ENCODE measurements at regions not wholly inside any gene's neighbourhood (a gene's known extent, or its start where the extent isn't known, plus 50 kb on each side); places are given as distances from the start of the nearest gene placed in this dataset.

DNA sequence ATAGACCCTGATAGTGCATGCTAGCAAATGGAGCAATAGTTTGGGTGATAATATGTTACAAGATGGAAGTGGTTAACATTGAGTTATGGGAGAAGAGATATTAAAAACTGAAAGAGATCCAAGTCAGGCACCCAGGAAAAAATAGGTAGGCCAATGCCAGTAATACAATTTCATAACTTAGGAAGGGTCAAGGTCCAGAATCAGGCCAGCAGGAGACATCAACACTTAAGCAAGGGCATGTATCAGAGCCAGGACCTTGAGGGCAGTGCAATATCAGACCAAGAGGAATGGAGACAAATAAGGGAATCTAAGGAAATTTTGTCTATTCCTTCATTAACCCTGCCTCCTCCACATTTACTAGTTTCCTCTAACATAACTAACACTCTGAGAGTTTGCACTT, 124.1 kb upstream of the NYAP2 start (continued):
- TF ChIP-seq GABPB1 (CRISPR knock-in tag; IDR thresholded peaks at IDR 0.05) (no peak), ZNF396 (CRISPR knock-in tag; IDR thresholded peaks at IDR 0.05; ENCODE audit: borderline replicate concordance) (no peak), MYBL2 (CRISPR knock-in tag; IDR thresholded peaks at IDR 0.05) (no peak)
- TF ChIP-seq, protein P1, sequence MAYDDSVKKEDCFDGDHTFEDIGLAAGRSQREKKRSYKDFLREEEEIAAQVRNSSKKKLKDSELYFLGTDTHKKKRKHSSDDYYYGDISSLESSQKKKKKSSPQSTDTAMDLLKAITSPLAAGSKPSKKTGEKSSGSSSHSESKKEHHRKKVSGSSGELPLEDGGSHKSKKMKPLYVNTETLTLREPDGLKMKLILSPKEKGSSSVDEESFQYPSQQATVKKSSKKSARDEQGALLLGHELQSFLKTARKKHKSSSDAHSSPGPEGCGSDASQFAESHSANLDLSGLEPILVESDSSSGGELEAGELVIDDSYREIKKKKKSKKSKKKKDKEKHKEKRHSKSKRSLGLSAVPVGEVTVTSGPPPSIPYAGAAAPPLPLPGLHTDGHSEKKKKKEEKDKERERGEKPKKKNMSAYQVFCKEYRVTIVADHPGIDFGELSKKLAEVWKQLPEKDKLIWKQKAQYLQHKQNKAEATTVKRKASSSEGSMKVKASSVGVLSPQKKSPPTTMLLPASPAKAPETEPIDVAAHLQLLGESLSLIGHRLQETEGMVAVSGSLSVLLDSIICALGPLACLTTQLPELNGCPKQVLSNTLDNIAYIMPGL (CRISPR knock-in tag; IDR thresholded peaks at IDR 0.05) = no peak
- TF ChIP-seq, protein P2, sequence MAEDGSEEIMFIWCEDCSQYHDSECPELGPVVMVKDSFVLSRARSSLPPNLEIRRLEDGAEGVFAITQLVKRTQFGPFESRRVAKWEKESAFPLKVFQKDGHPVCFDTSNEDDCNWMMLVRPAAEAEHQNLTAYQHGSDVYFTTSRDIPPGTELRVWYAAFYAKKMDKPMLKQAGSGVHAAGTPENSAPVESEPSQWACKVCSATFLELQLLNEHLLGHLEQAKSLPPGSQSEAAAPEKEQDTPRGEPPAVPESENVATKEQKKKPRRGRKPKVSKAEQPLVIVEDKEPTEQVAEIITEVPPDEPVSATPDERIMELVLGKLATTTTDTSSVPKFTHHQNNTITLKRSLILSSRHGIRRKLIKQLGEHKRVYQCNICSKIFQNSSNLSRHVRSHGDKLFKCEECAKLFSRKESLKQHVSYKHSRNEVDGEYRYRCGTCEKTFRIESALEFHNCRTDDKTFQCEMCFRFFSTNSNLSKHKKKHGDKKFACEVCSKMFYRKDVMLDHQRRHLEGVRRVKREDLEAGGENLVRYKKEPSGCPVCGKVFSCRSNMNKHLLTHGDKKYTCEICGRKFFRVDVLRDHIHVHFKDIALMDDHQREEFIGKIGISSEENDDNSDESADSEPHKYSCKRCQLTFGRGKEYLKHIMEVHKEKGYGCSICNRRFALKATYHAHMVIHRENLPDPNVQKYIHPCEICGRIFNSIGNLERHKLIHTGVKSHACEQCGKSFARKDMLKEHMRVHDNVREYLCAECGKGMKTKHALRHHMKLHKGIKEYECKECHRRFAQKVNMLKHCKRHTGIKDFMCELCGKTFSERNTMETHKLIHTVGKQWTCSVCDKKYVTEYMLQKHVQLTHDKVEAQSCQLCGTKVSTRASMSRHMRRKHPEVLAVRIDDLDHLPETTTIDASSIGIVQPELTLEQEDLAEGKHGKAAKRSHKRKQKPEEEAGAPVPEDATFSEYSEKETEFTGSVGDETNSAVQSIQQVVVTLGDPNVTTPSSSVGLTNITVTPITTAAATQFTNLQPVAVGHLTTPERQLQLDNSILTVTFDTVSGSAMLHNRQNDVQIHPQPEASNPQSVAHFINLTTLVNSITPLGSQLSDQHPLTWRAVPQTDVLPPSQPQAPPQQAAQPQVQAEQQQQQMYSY (CRISPR knock-in tag; IDR thresholded peaks at IDR 0.05) = no peak
- TF ChIP-seq, protein P3, sequence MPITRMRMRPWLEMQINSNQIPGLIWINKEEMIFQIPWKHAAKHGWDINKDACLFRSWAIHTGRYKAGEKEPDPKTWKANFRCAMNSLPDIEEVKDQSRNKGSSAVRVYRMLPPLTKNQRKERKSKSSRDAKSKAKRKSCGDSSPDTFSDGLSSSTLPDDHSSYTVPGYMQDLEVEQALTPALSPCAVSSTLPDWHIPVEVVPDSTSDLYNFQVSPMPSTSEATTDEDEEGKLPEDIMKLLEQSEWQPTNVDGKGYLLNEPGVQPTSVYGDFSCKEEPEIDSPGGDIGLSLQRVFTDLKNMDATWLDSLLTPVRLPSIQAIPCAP (CRISPR knock-in tag; IDR thresholded peaks at IDR 0.05) = no peak
- TF ChIP-seq, protein P4, sequence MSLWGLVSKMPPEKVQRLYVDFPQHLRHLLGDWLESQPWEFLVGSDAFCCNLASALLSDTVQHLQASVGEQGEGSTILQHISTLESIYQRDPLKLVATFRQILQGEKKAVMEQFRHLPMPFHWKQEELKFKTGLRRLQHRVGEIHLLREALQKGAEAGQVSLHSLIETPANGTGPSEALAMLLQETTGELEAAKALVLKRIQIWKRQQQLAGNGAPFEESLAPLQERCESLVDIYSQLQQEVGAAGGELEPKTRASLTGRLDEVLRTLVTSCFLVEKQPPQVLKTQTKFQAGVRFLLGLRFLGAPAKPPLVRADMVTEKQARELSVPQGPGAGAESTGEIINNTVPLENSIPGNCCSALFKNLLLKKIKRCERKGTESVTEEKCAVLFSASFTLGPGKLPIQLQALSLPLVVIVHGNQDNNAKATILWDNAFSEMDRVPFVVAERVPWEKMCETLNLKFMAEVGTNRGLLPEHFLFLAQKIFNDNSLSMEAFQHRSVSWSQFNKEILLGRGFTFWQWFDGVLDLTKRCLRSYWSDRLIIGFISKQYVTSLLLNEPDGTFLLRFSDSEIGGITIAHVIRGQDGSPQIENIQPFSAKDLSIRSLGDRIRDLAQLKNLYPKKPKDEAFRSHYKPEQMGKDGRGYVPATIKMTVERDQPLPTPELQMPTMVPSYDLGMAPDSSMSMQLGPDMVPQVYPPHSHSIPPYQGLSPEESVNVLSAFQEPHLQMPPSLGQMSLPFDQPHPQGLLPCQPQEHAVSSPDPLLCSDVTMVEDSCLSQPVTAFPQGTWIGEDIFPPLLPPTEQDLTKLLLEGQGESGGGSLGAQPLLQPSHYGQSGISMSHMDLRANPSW (CRISPR knock-in tag; conservative IDR thresholded peaks at IDR 0.05; ENCODE audit: low read depth) = no peak

DNA sequence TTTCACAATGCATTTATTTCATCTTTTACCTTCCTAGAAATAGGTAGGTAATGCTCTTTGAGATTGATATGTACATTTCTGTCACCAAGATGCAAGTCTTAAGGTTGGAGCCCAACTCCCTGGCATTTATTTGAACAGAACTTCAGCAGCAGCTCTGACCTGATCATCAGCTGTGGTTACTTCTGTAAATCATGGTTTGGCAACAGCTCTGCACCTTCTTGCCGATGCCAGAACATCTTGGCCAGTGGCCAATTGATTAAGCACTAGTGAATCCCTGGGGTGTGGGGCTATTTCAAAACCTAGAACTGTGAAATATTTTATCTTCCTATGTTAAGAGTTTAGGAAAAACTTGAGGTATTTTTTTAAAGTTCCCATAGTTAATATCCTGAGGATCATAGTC, 124.8 kb upstream of the NYAP2 start:
- Mint-ChIP-seq H3K9me3 (no peaks in the 10 kb centered on the region), H3K4me3 (no peak overlapping the region), H3K36me3 (no peaks in the 10 kb centered on the region), H3K27ac (no peak overlapping the region), H3K4me1 (no peaks in the 10 kb centered on the region), H3K27me3 (ENCODE audit: low read depth) (no peaks in the 10 kb centered on the region)
- no peak for DNase-seq (ENCODE audit: low spot score)
- POLR2A ChIA-PET = no interaction called here
- CTCF ChIA-PET = no interaction called here
- no peak for ATAC-seq
- no peak for TF ChIP-seq ZNF671 (CRISPR knock-in tag; IDR thresholded peaks at IDR 0.05)
- TF ChIP-seq, protein P5, sequence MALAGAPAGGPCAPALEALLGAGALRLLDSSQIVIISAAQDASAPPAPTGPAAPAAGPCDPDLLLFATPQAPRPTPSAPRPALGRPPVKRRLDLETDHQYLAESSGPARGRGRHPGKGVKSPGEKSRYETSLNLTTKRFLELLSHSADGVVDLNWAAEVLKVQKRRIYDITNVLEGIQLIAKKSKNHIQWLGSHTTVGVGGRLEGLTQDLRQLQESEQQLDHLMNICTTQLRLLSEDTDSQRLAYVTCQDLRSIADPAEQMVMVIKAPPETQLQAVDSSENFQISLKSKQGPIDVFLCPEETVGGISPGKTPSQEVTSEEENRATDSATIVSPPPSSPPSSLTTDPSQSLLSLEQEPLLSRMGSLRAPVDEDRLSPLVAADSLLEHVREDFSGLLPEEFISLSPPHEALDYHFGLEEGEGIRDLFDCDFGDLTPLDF (CRISPR knock-in tag; IDR thresholded peaks at IDR 0.05) = no peak
- TF ChIP-seq, protein P6, sequence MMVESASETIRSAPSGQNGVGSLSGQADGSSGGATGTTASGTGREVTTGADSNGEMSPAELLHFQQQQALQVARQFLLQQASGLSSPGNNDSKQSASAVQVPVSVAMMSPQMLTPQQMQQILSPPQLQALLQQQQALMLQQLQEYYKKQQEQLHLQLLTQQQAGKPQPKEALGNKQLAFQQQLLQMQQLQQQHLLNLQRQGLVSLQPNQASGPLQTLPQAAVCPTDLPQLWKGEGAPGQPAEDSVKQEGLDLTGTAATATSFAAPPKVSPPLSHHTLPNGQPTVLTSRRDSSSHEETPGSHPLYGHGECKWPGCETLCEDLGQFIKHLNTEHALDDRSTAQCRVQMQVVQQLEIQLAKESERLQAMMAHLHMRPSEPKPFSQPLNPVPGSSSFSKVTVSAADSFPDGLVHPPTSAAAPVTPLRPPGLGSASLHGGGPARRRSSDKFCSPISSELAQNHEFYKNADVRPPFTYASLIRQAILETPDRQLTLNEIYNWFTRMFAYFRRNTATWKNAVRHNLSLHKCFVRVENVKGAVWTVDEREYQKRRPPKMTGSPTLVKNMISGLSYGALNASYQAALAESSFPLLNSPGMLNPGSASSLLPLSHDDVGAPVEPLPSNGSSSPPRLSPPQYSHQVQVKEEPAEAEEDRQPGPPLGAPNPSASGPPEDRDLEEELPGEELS (CRISPR knock-in tag; IDR thresholded peaks at IDR 0.05) = no peak
- TF ChIP-seq, protein P7, sequence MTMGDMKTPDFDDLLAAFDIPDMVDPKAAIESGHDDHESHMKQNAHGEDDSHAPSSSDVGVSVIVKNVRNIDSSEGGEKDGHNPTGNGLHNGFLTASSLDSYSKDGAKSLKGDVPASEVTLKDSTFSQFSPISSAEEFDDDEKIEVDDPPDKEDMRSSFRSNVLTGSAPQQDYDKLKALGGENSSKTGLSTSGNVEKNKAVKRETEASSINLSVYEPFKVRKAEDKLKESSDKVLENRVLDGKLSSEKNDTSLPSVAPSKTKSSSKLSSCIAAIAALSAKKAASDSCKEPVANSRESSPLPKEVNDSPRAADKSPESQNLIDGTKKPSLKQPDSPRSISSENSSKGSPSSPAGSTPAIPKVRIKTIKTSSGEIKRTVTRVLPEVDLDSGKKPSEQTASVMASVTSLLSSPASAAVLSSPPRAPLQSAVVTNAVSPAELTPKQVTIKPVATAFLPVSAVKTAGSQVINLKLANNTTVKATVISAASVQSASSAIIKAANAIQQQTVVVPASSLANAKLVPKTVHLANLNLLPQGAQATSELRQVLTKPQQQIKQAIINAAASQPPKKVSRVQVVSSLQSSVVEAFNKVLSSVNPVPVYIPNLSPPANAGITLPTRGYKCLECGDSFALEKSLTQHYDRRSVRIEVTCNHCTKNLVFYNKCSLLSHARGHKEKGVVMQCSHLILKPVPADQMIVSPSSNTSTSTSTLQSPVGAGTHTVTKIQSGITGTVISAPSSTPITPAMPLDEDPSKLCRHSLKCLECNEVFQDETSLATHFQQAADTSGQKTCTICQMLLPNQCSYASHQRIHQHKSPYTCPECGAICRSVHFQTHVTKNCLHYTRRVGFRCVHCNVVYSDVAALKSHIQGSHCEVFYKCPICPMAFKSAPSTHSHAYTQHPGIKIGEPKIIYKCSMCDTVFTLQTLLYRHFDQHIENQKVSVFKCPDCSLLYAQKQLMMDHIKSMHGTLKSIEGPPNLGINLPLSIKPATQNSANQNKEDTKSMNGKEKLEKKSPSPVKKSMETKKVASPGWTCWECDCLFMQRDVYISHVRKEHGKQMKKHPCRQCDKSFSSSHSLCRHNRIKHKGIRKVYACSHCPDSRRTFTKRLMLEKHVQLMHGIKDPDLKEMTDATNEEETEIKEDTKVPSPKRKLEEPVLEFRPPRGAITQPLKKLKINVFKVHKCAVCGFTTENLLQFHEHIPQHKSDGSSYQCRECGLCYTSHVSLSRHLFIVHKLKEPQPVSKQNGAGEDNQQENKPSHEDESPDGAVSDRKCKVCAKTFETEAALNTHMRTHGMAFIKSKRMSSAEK (CRISPR knock-in tag; IDR thresholded peaks at IDR 0.05; ENCODE audit: borderline replicate concordance) = no peak
- TF ChIP-seq, protein P8, sequence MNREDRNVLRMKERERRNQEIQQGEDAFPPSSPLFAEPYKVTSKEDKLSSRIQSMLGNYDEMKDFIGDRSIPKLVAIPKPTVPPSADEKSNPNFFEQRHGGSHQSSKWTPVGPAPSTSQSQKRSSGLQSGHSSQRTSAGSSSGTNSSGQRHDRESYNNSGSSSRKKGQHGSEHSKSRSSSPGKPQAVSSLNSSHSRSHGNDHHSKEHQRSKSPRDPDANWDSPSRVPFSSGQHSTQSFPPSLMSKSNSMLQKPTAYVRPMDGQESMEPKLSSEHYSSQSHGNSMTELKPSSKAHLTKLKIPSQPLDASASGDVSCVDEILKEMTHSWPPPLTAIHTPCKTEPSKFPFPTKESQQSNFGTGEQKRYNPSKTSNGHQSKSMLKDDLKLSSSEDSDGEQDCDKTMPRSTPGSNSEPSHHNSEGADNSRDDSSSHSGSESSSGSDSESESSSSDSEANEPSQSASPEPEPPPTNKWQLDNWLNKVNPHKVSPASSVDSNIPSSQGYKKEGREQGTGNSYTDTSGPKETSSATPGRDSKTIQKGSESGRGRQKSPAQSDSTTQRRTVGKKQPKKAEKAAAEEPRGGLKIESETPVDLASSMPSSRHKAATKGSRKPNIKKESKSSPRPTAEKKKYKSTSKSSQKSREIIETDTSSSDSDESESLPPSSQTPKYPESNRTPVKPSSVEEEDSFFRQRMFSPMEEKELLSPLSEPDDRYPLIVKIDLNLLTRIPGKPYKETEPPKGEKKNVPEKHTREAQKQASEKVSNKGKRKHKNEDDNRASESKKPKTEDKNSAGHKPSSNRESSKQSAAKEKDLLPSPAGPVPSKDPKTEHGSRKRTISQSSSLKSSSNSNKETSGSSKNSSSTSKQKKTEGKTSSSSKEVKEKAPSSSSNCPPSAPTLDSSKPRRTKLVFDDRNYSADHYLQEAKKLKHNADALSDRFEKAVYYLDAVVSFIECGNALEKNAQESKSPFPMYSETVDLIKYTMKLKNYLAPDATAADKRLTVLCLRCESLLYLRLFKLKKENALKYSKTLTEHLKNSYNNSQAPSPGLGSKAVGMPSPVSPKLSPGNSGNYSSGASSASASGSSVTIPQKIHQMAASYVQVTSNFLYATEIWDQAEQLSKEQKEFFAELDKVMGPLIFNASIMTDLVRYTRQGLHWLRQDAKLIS (CRISPR knock-in tag; IDR thresholded peaks at IDR 0.05; ENCODE audit: borderline replicate concordance) = no peak
- no peak for TF ChIP-seq FOXJ3 (CRISPR knock-in tag; IDR thresholded peaks at IDR 0.05; ENCODE audit: borderline replicate concordance)
- TF ChIP-seq, protein P9, sequence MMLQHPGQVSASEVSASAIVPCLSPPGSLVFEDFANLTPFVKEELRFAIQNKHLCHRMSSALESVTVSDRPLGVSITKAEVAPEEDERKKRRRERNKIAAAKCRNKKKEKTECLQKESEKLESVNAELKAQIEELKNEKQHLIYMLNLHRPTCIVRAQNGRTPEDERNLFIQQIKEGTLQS (CRISPR knock-in tag; conservative IDR thresholded peaks at IDR 0.05) = no peak

All from WTC11 (cell line).